ENCODE measurements at regions not wholly inside any gene's neighbourhood (a gene's known extent, or its start where the extent isn't known, plus 50 kb on each side); places are given as distances from the start of the nearest gene placed in this dataset.
A peak's percentile ranks its signal among the peaks of the same experiment; 100 is the strongest.

DNA sequence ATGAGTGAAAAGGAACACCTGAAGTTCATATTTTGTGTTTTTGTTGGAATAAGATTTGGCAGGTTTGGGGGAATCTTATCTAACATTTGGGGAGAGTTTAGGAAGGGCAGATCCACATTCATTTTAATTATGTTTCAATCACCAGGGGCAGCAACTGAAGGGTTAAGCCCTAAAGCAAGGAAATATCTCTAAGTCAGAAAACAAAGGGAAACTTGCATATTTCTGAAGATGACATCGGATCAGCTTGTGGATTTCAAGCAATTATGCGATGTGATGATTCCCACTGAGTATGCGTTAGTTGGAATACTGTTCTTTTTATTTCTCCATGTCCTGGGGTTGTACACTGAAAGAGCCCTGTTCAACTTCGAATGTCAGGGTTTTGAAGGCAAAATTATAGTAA is 59.8 kb upstream of the NFIB start:
- TF ChIP-seq, protein P1, sequence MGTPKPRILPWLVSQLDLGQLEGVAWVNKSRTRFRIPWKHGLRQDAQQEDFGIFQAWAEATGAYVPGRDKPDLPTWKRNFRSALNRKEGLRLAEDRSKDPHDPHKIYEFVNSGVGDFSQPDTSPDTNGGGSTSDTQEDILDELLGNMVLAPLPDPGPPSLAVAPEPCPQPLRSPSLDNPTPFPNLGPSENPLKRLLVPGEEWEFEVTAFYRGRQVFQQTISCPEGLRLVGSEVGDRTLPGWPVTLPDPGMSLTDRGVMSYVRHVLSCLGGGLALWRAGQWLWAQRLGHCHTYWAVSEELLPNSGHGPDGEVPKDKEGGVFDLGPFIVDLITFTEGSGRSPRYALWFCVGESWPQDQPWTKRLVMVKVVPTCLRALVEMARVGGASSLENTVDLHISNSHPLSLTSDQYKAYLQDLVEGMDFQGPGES (IDR thresholded peaks at IDR 0.05; ENCODE audit: low read depth, low read length): no peak
- TF ChIP-seq CHD2 (IDR thresholded peaks at IDR 0.05; ENCODE audit: low read length, partially characterized antibody): no peak
- H3K4me1 ChIP-seq (ENCODE audit: control insufficient read depth in 1 of 2, insufficient read depth in 2 of 2, low read depth in 1 of 2, low read length in 1 of 2): peaks cover 14 to 16% of the 10 kb centered on the region in 2 experiments; a peak in 3 of 4 replicates
- peak overlapping the region; percentile 36; the same call in 1 of the 2 replicates for H3K9ac ChIP-seq
- no peaks in the 10 kb centered on the region for H3K36me3 ChIP-seq (replicated peaks in 1 of 2; ENCODE audit: control insufficient read depth in 1 of 2, insufficient read depth in 2 of 2, low read length in 1 of 2)
- H2AFZ ChIP-seq (ENCODE audit: low read depth): peak overlapping the region; percentile 77
- H3K9me2 ChIP-seq: no peaks in the 10 kb centered on the region
- H3K4me3 ChIP-seq (ENCODE audit: low read depth in 2 of 2, low read length in 1 of 2): 0 out of 4 replicates have a peak overlapping the region, but pooled peaks of 1 of the 2 experiments have one; percentile 21
- peak overlapping the region; percentile 75 for H3K4me2 ChIP-seq
- H4K20me1 ChIP-seq (ENCODE audit: insufficient read depth): no peaks in the 10 kb centered on the region
- H3K9me3 ChIP-seq: no peaks in the 10 kb centered on the region
- peaks cover 26% of the 10 kb centered on the region for H3F3A ChIP-seq (replicated peaks; ENCODE audit: insufficient read depth)
- no peak for DNase-seq
- H3K27me3 ChIP-seq (ENCODE audit: insufficient read depth): no peaks in the 10 kb centered on the region
- ChIA-PET POLR2A (interaction anchor here (1.1 kb wide), 1 partner anchor 20 kb away, joined by 3 read pairs; no protein-coding TSS in a partner anchor), CTCF (interaction anchor here (0.7 to 1.2 kb wide), 3 partner anchors 91 to 1284 kb away, joined by 3 read pairs; no protein-coding TSS in a partner anchor)
- peak overlapping the region; percentile 93 to 97 for H3K27ac ChIP-seq (ENCODE audit: low read depth in 2 of 2, low read length in 1 of 2)
- 48% methylated on average over 4 of the region's 4 CpGs for WGBS (ENCODE audit: low lambda C conversion rate)
- no peaks in the 10 kb centered on the region for H3K79me2 ChIP-seq (ENCODE audit: insufficient read depth)

- POLR2A ChIA-PET: interaction anchor here (1.1 kb wide), 1 partner anchor 20 kb away, joined by 3 read pairs; no protein-coding TSS in a partner anchor
- DNase-seq: no peak
- H3K9ac ChIP-seq: peak overlapping the region; percentile 36; the same call in 1 of the 2 replicates
These were observed 59.4 kb upstream of the NFIB start for GRCh38 chr9:14373336-14373666.

DNA sequence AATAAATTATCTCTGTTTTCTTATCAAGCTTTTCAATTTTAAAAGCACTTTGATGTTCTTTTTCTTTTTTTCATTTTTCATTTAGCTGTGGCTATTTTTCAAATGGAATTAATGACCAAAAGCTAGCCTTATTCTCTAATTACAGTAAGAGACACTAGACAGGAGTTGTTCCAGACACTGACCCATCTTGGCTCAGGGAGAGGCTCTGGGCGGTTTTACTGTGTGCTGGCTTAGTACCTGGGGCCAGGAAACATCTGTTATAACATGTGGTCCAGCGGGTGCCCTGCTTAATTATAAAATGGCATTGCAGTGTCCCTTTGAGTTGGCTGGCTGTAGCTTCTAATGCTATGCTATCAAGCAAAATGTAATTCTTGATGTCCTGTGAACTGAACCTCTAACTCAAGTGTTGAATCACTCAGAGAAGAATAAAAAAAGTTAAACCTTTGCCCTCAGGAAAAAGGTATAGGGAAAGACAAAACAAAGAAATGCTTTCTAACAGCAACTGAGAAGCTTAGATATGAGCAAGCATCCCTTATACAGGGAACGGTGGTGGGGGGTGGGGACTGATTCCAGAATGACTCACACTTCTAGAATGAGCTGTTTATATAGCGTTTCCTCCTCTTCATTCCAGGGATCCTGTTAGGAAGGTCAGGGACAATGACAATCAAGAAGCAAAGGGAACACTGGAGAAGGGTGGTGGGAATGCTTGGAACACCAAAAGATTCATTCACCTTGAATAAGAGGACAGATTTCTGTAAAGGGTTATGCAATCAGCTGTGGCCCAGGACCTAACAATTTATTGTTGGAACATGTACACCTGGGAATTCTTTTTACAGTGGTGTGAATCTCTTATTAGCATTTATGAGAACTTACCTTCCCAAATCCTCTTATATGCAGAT is 58.7 kb upstream of the NFIB start:
- DNase-seq: peak; percentile 67
- Histone ChIP-seq H3K27me3 (ENCODE audit: insufficient read depth) (no peaks in the 10 kb centered on the region), H3K9me3 (no peaks in the 10 kb centered on the region), H3K36me3 (replicated peaks in 1 of 2; ENCODE audit: control insufficient read depth in 1 of 2, insufficient read depth in 2 of 2, low read length in 1 of 2) (no peaks in the 10 kb centered on the region), H3K4me2 (peak overlapping the region; percentile 75), H3K9ac (peak overlapping the region; percentile 57; the same call in 1 of the 2 replicates), H3K27ac (ENCODE audit: low read depth in 2 of 2, low read length in 1 of 2) (peak overlapping the region; percentile 93 to 97), H4K20me1 (ENCODE audit: insufficient read depth) (no peaks in the 10 kb centered on the region), H3F3A (replicated peaks; ENCODE audit: insufficient read depth) (peaks cover 26% of the 10 kb centered on the region), H3K4me1 (ENCODE audit: control insufficient read depth in 1 of 2, insufficient read depth in 2 of 2, low read depth in 1 of 2, low read length in 1 of 2) (peaks cover 14 to 16% of the 10 kb centered on the region in 2 experiments; a peak in 3 of 4 replicates), H3K4me3 (ENCODE audit: low read depth in 2 of 2, low read length in 1 of 2) (peak overlapping the region in 1 of 2 experiments; percentile 21; a peak in 2 of 4 replicates), H3K9me2 (no peaks in the 10 kb centered on the region), H3K79me2 (ENCODE audit: insufficient read depth) (no peaks in the 10 kb centered on the region), H2AFZ (ENCODE audit: low read depth) (peak overlapping the region; percentile 77)
- WGBS (ENCODE audit: low lambda C conversion rate): 0% methylated on average over 4 of the region's 4 CpGs
- ChIA-PET POLR2A (interaction anchor here (1.1 kb wide), 1 partner anchor 19 kb away, joined by 3 read pairs; no protein-coding TSS in a partner anchor), CTCF (interaction anchor here (0.9 to 2.5 kb wide), 11 partner anchors 10 to 1283 kb away, joined by 3 to 24 read pairs (median 3); no protein-coding TSS in a partner anchor)
- TF ChIP-seq SIN3A (IDR thresholded peaks at IDR 0.05; ENCODE audit: borderline replicate concordance, low read depth, low read length) (no peak), GATA2 (CRISPR knock-in tag; IDR thresholded peaks at IDR 0.05) (peak; percentile 51; the same call in 1 of the 2 replicates), FOXM1 (IDR thresholded peaks at IDR 0.05; ENCODE audit: low read depth) (no peak), RCOR1 (IDR thresholded peaks at IDR 0.05; ENCODE audit: low read length) (peak; percentile 85), YY1 (IDR thresholded peaks at IDR 0.05; ENCODE audit: low read depth) (no peak)
- TF ChIP-seq, protein P2, sequence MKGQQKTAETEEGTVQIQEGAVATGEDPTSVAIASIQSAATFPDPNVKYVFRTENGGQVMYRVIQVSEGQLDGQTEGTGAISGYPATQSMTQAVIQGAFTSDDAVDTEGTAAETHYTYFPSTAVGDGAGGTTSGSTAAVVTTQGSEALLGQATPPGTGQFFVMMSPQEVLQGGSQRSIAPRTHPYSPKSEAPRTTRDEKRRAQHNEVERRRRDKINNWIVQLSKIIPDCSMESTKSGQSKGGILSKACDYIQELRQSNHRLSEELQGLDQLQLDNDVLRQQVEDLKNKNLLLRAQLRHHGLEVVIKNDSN (IDR thresholded peaks at IDR 0.05; ENCODE audit: borderline replicate concordance, low read depth): no peak
- TF ChIP-seq, protein P3, sequence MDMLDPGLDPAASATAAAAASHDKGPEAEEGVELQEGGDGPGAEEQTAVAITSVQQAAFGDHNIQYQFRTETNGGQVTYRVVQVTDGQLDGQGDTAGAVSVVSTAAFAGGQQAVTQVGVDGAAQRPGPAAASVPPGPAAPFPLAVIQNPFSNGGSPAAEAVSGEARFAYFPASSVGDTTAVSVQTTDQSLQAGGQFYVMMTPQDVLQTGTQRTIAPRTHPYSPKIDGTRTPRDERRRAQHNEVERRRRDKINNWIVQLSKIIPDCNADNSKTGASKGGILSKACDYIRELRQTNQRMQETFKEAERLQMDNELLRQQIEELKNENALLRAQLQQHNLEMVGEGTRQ (IDR thresholded peaks at IDR 0.05; ENCODE audit: borderline replicate concordance, low read depth, low read length): no peak
- TF ChIP-seq, protein P4, sequence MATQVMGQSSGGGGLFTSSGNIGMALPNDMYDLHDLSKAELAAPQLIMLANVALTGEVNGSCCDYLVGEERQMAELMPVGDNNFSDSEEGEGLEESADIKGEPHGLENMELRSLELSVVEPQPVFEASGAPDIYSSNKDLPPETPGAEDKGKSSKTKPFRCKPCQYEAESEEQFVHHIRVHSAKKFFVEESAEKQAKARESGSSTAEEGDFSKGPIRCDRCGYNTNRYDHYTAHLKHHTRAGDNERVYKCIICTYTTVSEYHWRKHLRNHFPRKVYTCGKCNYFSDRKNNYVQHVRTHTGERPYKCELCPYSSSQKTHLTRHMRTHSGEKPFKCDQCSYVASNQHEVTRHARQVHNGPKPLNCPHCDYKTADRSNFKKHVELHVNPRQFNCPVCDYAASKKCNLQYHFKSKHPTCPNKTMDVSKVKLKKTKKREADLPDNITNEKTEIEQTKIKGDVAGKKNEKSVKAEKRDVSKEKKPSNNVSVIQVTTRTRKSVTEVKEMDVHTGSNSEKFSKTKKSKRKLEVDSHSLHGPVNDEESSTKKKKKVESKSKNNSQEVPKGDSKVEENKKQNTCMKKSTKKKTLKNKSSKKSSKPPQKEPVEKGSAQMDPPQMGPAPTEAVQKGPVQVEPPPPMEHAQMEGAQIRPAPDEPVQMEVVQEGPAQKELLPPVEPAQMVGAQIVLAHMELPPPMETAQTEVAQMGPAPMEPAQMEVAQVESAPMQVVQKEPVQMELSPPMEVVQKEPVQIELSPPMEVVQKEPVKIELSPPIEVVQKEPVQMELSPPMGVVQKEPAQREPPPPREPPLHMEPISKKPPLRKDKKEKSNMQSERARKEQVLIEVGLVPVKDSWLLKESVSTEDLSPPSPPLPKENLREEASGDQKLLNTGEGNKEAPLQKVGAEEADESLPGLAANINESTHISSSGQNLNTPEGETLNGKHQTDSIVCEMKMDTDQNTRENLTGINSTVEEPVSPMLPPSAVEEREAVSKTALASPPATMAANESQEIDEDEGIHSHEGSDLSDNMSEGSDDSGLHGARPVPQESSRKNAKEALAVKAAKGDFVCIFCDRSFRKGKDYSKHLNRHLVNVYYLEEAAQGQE (IDR thresholded peaks at IDR 0.05; ENCODE audit: low read depth, low read length): peak; percentile 54; the same call in 1 of the 2 replicates

More at GRCh38 chr9:14373336-14373666, 59.4 kb upstream of the NFIB start:
- H2AFZ ChIP-seq (ENCODE audit: low read depth): peak overlapping the region; percentile 77
- H3F3A ChIP-seq (replicated peaks; ENCODE audit: insufficient read depth): peaks cover 26% of the 10 kb centered on the region
- no peaks in the 10 kb centered on the region for H3K9me3 ChIP-seq
- peak overlapping the region; percentile 93 to 97 for H3K27ac ChIP-seq (ENCODE audit: low read depth in 2 of 2, low read length in 1 of 2)
- H3K27me3 ChIP-seq (ENCODE audit: insufficient read depth): no peaks in the 10 kb centered on the region
- H3K4me3 ChIP-seq (ENCODE audit: low read depth in 2 of 2, low read length in 1 of 2): peak overlapping the region in 1 of 2 experiments; percentile 21; a peak in 1 of 4 replicates
- no peaks in the 10 kb centered on the region for H3K79me2 ChIP-seq (ENCODE audit: insufficient read depth)
- TF ChIP-seq YY1 (IDR thresholded peaks at IDR 0.05; ENCODE audit: low read depth) (0 out of 2 replicates have a peak, but pooled peaks have one; percentile 12), JUND (IDR thresholded peaks at IDR 0.05) (no peak)
- no peaks in the 10 kb centered on the region for H4K20me1 ChIP-seq (ENCODE audit: insufficient read depth)
- no peaks in the 10 kb centered on the region for H3K9me2 ChIP-seq
- no peaks in the 10 kb centered on the region for H3K36me3 ChIP-seq (replicated peaks in 1 of 2; ENCODE audit: control insufficient read depth in 1 of 2, insufficient read depth in 2 of 2, low read length in 1 of 2)
- peak overlapping the region; percentile 75 for H3K4me2 ChIP-seq
- peaks cover 14 to 16% of the 10 kb centered on the region in 2 experiments; a peak in 3 of 4 replicates for H3K4me1 ChIP-seq (ENCODE audit: control insufficient read depth in 1 of 2, insufficient read depth in 2 of 2, low read depth in 1 of 2, low read length in 1 of 2)
- CTCF ChIA-PET: interaction anchor here (0.7 to 2.5 kb wide), 5 partner anchors 20 to 1284 kb away, joined by 3 to 24 read pairs (median 3); no protein-coding TSS in a partner anchor
